Stimulated activated CD8-positive, alpha-beta memory T cell treated with anti-CD3 and anti-CD28 coated beads, Interleukin-12 subunit alpha, Interleukin-12 subunit beta, amount 100 ng/mL, for 24 hours (primary cell): ENCODE measurements at regions not wholly inside any gene's neighbourhood (a gene's known extent, or its start where the extent isn't known, plus 50 kb on each side); places are given as distances from the start of the nearest gene placed in this dataset.
A peak's percentile ranks its signal among the peaks of the same experiment; 100 is the strongest.
"Not testable (repeated sequence)": the region's sequence is repeated elsewhere in the genome, so short reads cannot be mapped to it uniquely, and the experiment has no call there.

ENCODE experiments used
- DNase-seq: peaks from one replicate; pipeline ENCODE4 v3.0.0-alpha.2; 2020; ENCODE audit errors: extremely low read depth

GRCh38 chr1:168490306-168490705, 53.5 kb downstream of the XCL2 start:
- no peak for DNase-seq

- DNase-seq: no peak
Measured at GRCh38 chr1:168488138-168488537, 55.7 kb downstream of the XCL2 start.

GRCh38 chr1:168486820-168487219, 57.0 kb downstream of the XCL2 start:
- not testable (repeated sequence) for DNase-seq

GRCh38 chr1:168485048-168485447, 58.7 kb downstream of the XCL2 start:
- no peak for DNase-seq

GRCh38 chr1:168484083-168484482, 59.7 kb downstream of the XCL2 start:
- no peak for DNase-seq

GRCh38 chr1:168483539-168483938, 60.3 kb downstream of the XCL2 start:
- no peak for DNase-seq

GRCh38 chr1:168482106-168482505, 61.7 kb downstream of the XCL2 start:
- no peak for DNase-seq

GRCh38 chr1:168481586-168481985, 62.2 kb downstream of the XCL2 start:
- DNase-seq: no peak

- DNase-seq: no peak
Measured at GRCh38 chr1:168480997-168481396, 62.8 kb downstream of the XCL2 start.

GRCh38 chr1:168477792-168478191, 66.0 kb downstream of the XCL2 start:
- no peak for DNase-seq

- no peak for DNase-seq
Measured at GRCh38 chr1:168476588-168477385, 67.0 kb downstream of the XCL2 start.

GRCh38 chr1:168474322-168474721, 69.5 kb downstream of the XCL2 start:
- no peak for DNase-seq

- DNase-seq: no peak
Measured at GRCh38 chr1:168473126-168473525, 70.7 kb downstream of the XCL2 start.

- no peak for DNase-seq
Measured at GRCh38 chr1:168472223-168472622, 71.6 kb downstream of the XCL2 start.

- DNase-seq: no peak
Measured at GRCh38 chr1:168470901-168471431, 72.8 kb downstream of the XCL2 start.

GRCh38 chr1:168469690-168470089, 74.1 kb downstream of the XCL2 start:
- DNase-seq: no peak

- no peak for DNase-seq
Measured at GRCh38 chr1:168468822-168469221, 75.0 kb downstream of the XCL2 start.

- no peak for DNase-seq
Measured at GRCh38 chr1:168468042-168468809, 75.6 kb downstream of the XCL2 start.

- no peak for DNase-seq
Measured at GRCh38 chr1:168467452-168467851, 76.3 kb downstream of the XCL2 start.

GRCh38 chr1:168466714-168467131, 77.1 kb downstream of the XCL2 start:
- DNase-seq: no peak

GRCh38 chr1:168466092-168466713, 77.6 kb downstream of the XCL2 start:
- DNase-seq: peak; percentile 35

GRCh38 chr1:168461108-168461507, 82.7 kb downstream of the XCL2 start:
- DNase-seq: not testable (repeated sequence)
